K562 (cell line): ENCODE measurements at regions not wholly inside any gene's neighbourhood (a gene's known extent, or its start where the extent isn't known, plus 50 kb on each side); places are given as distances from the start of the nearest gene placed in this dataset.

Experiments
- ELF1 ChIP-seq: fragments of 200-800 bp; sonication (Bioruptor generic); IDR thresholded peaks from 2 replicates; pipeline ENCODE4 v1.6.1; 2016; ENCODE audit warnings: missing genetic modification characterization, missing compliant biosample characterization
- GTF2F1 ChIP-seq: IDR thresholded peaks from 2 replicates; pipeline ENCODE4 v1.6.1; 2011; ENCODE audit warnings: low read depth, low read length, improper control_type of control experiment
- HDAC1 ChIP-seq, 2 experiments: fragments of 450-650 bp; IDR thresholded peaks; 2 replicates each; pipeline ENCODE4 v1.6.1; 2016 to 2017; ENCODE audit warnings: inconsistent platforms in 1 of 2, mild to moderate bottlenecking in 1 of 2, moderate library complexity in 1 of 2
- POLR2AphosphoS2 ChIP-seq: IDR thresholded peaks from 2 replicates; pipeline ENCODE4 v1.6.1; 2012; ENCODE audit warnings: low read length, improper control_type of control experiment
- TAF15 ChIP-seq: fragments of 200-400 bp; formaldehyde crosslinking; IDR thresholded peaks from 2 replicates; pipeline ENCODE4 v1.6.1; 2017; ENCODE audit warnings: mild to moderate bottlenecking, low read depth, low read length, moderate library complexity
- ZNF263 ChIP-seq: sonication (generic); formaldehyde crosslinking; IDR thresholded peaks from 2 replicates; pipeline ENCODE4 v1.8.0; 2022; ENCODE audit warnings: mild to moderate bottlenecking, missing genetic modification reagents, borderline replicate concordance
- ZNF274 ChIP-seq: IDR thresholded peaks from 2 replicates; pipeline ENCODE4 v1.6.1; 2011; ENCODE audit warnings: low read depth, mild to moderate bottlenecking, low read length, moderate library complexity, borderline replicate concordance
- TF ChIP-seq, protein P1 (sequence below): sonication (generic); formaldehyde crosslinking; IDR thresholded peaks from 2 replicates; pipeline ENCODE4 v1.9.0; 2022; ENCODE audit warnings: mild to moderate bottlenecking, missing genetic modification reagents
- TF ChIP-seq, protein P2 (sequence below): IDR thresholded peaks from 2 replicates; pipeline ENCODE4 v1.6.1; 2011; ENCODE audit not compliant: insufficient read length; ENCODE audit errors: extremely low read depth
- TF ChIP-seq, protein P3 (sequence below), 2 experiments: fragments of 450-650 bp; formaldehyde crosslinking in 1 of 2; IDR thresholded peaks; 2 replicates each; pipeline versions ENCODE4 v1.4.0 to v1.6.1; 2014 to 2020; ENCODE audit warnings: mild to moderate bottlenecking in 2 of 2, borderline replicate concordance in 1 of 2, low read depth in 1 of 2
- TF ChIP-seq, protein P4 (sequence below): IDR thresholded peaks from 2 replicates; pipeline ENCODE4 v1.6.1; 2016; ENCODE audit warnings: missing genetic modification characterization, missing compliant biosample characterization
- TF ChIP-seq, protein P5 (sequence below), 2 experiments: fragments of 450-650 bp in 1 of 2; sonication (generic) in 1 of 2; formaldehyde crosslinking in 1 of 2; IDR thresholded peaks in 1 of 2; conservative IDR thresholded peaks in 1 of 2; 2 replicates each; pipeline versions ENCODE4 v1.6.1 to v1.8.1; 2016 to 2023; ENCODE audit warnings: mild to moderate bottlenecking in 2 of 2, moderate library complexity in 2 of 2, inconsistent platforms in 1 of 2, missing genetic modification reagents in 1 of 2

DNA sequence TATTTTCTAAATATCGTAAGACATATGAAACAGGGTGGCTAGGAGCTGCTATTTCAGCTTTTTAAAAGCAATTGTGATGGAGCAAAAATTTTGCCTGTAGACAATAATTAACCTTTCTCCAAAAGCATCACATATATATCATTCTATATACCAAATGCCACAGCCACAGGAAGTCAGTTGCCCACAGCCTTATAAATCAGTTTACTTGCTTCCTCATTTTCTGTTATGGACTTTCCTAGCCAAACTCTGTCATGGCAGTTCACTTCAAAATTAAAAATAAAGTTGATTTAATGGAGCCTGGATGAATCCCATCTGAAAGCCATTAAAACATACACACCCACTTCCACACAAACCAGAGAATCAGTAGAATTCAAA lies 93.4 kb upstream of the NHSL1 start:
- TF ChIP-seq ZNF263 (CRISPR knock-in tag): no peak
- TF ChIP-seq ELF1 (tag): no peak
- TF ChIP-seq POLR2AphosphoS2: no peak
- TF ChIP-seq ZNF274: no peak
- TF ChIP-seq, protein P1, sequence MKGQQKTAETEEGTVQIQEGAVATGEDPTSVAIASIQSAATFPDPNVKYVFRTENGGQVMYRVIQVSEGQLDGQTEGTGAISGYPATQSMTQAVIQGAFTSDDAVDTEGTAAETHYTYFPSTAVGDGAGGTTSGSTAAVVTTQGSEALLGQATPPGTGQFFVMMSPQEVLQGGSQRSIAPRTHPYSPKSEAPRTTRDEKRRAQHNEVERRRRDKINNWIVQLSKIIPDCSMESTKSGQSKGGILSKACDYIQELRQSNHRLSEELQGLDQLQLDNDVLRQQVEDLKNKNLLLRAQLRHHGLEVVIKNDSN: no peak
- TF ChIP-seq HDAC1 (IDR thresholded peaks at IDR 0.05): no peak
- no peak for TF ChIP-seq TAF15
- TF ChIP-seq, protein P2, sequence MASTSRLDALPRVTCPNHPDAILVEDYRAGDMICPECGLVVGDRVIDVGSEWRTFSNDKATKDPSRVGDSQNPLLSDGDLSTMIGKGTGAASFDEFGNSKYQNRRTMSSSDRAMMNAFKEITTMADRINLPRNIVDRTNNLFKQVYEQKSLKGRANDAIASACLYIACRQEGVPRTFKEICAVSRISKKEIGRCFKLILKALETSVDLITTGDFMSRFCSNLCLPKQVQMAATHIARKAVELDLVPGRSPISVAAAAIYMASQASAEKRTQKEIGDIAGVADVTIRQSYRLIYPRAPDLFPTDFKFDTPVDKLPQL: no peak
- TF ChIP-seq, protein P3, sequence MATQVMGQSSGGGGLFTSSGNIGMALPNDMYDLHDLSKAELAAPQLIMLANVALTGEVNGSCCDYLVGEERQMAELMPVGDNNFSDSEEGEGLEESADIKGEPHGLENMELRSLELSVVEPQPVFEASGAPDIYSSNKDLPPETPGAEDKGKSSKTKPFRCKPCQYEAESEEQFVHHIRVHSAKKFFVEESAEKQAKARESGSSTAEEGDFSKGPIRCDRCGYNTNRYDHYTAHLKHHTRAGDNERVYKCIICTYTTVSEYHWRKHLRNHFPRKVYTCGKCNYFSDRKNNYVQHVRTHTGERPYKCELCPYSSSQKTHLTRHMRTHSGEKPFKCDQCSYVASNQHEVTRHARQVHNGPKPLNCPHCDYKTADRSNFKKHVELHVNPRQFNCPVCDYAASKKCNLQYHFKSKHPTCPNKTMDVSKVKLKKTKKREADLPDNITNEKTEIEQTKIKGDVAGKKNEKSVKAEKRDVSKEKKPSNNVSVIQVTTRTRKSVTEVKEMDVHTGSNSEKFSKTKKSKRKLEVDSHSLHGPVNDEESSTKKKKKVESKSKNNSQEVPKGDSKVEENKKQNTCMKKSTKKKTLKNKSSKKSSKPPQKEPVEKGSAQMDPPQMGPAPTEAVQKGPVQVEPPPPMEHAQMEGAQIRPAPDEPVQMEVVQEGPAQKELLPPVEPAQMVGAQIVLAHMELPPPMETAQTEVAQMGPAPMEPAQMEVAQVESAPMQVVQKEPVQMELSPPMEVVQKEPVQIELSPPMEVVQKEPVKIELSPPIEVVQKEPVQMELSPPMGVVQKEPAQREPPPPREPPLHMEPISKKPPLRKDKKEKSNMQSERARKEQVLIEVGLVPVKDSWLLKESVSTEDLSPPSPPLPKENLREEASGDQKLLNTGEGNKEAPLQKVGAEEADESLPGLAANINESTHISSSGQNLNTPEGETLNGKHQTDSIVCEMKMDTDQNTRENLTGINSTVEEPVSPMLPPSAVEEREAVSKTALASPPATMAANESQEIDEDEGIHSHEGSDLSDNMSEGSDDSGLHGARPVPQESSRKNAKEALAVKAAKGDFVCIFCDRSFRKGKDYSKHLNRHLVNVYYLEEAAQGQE (IDR thresholded peaks at IDR 0.05; ENCODE audit: borderline replicate concordance): no peak
- TF ChIP-seq, protein P3 (CRISPR knock-in tag; IDR thresholded peaks at IDR 0.05; ENCODE audit: low read depth): no peak
- no peak for TF ChIP-seq GTF2F1
- TF ChIP-seq, protein P4, sequence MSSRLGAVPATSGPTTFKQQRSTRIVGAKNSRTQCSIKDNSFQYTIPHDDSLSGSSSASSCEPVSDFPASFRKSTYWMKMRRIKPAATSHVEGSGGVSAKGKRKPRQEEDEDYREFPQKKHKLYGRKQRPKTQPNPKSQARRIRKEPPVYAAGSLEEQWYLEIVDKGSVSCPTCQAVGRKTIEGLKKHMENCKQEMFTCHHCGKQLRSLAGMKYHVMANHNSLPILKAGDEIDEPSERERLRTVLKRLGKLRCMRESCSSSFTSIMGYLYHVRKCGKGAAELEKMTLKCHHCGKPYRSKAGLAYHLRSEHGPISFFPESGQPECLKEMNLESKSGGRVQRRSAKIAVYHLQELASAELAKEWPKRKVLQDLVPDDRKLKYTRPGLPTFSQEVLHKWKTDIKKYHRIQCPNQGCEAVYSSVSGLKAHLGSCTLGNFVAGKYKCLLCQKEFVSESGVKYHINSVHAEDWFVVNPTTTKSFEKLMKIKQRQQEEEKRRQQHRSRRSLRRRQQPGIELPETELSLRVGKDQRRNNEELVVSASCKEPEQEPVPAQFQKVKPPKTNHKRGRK: no peak
- TF ChIP-seq, protein P5, sequence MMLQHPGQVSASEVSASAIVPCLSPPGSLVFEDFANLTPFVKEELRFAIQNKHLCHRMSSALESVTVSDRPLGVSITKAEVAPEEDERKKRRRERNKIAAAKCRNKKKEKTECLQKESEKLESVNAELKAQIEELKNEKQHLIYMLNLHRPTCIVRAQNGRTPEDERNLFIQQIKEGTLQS (IDR thresholded peaks at IDR 0.05): no peak
- TF ChIP-seq, protein P5 (CRISPR knock-in tag; conservative IDR thresholded peaks at IDR 0.05): no peak
